ENCODE measurements at regions not wholly inside any gene's neighbourhood (a gene's known extent, or its start where the extent isn't known, plus 50 kb on each side); places are given as distances from the start of the nearest gene placed in this dataset.

- TF ChIP-seq POLR2A (IDR thresholded peaks at IDR 0.05): no peak
- no peak for TF ChIP-seq CTCF (IDR thresholded peaks at IDR 0.05)
Observed at GRCh38 chr3:150324245-150324644, 83.9 kb upstream of the TSC22D2 start.
